ENCODE measurements at regions not wholly inside any gene's neighbourhood (a gene's known extent, or its start where the extent isn't known, plus 50 kb on each side); places are given as distances from the start of the nearest gene placed in this dataset.
A peak's percentile ranks its signal among the peaks of the same experiment; 100 is the strongest.

DNA sequence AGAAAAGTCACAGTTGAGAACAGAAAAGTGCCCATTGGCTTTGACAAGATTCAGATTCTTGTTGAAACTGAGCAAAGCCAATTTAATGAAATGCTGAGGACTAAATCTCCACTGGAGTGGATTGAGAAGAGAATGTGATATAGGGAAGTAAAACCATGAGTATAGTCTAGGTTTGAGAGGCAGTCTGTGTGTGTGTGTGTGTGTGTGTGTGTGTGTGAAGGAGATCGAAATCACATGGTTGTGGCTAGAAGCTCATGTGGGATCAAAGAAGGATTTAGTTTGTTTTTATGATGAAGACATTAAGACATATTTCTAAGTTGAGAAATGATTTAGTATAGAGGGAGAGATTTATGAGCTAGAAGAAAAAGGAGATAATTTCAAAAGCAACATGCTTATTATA, 275.7 kb upstream of the DAB2 start:
- Histone ChIP-seq H3K9me3 (no peaks in the 10 kb centered on the region), H3K4me3 (no peak overlapping the region), H3K36me3 (ENCODE audit: low read depth) (no peaks in the 10 kb centered on the region), H3K4me1 (ENCODE audit: low read depth) (no peaks in the 10 kb centered on the region)
- intact Hi-C loops (cut with DNase I, micrococcal nuclease) = no loop called here
- DNase-seq (no peak), ATAC-seq (no peak)
- TF ChIP-seq, protein P1, sequence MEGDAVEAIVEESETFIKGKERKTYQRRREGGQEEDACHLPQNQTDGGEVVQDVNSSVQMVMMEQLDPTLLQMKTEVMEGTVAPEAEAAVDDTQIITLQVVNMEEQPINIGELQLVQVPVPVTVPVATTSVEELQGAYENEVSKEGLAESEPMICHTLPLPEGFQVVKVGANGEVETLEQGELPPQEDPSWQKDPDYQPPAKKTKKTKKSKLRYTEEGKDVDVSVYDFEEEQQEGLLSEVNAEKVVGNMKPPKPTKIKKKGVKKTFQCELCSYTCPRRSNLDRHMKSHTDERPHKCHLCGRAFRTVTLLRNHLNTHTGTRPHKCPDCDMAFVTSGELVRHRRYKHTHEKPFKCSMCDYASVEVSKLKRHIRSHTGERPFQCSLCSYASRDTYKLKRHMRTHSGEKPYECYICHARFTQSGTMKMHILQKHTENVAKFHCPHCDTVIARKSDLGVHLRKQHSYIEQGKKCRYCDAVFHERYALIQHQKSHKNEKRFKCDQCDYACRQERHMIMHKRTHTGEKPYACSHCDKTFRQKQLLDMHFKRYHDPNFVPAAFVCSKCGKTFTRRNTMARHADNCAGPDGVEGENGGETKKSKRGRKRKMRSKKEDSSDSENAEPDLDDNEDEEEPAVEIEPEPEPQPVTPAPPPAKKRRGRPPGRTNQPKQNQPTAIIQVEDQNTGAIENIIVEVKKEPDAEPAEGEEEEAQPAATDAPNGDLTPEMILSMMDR (IDR thresholded peaks at IDR 0.05) = no peak

DNA sequence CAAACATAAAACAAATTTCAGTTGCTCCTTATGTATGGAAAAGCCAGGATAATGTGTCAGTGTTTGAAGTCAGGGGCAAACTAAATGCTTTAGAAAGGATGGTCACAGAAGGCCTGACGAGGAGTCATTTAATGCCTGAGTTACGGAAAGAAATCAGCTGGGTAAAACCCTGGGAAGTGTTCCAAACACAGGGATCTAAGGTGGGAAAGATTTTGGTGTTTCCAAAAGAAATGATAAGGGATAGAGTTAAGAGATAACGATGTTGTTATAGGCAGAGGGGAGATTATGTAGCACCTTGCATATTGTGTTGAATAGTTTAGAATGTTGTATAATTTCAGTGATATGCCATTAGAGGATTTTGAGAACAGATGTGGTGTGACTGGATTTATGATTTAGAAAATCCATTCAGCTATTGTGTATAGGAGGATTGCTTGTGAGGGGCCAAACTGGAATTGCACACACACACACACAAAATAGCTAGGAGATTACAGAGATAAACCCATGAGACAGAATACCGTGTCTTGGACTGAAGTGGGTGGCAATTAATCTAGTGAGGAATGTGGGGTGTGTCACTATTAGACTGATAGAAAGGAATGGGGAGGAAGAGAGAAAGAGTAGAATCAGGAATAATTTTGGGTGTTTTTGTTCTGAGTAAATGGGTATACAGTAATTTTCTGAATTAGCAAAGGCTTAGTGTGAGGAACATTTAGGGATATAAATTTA, 274.2 kb upstream of the DAB2 start:
- intact Hi-C loops (cut with DNase I, micrococcal nuclease) = no loop called here
- Histone ChIP-seq H3K4me1 (ENCODE audit: low read depth) (no peaks in the 10 kb centered on the region), H3K36me3 (ENCODE audit: low read depth) (no peaks in the 10 kb centered on the region), H3K9me3 (no peaks in the 10 kb centered on the region), H3K4me3 (no peak overlapping the region)
- no peak for DNase-seq
- ATAC-seq = no peak
- TF ChIP-seq, protein P1 (IDR thresholded peaks at IDR 0.05) = no peak

DNA sequence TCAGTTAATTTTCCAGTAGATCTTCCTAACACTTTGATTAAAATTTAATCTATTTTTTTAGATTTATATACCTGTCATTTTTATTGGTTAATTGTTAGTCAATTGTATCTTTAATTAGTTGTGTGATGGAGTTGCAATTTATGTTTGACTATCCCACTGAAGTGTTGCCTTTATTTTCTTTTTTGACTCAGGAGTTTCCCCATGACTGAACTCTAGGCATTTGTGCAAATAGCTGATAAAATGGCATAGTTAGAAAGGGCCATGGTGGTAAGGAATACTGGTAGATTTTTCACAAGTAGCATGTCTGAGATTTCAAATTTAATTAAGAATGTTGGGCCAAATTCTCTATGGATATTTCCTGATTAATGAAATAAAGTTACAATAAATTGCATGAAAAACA, 273.1 kb upstream of the DAB2 start:
- H3K36me3 ChIP-seq (ENCODE audit: low read depth) = no peaks in the 10 kb centered on the region
- TF ChIP-seq, protein P1 (IDR thresholded peaks at IDR 0.05) = no peak
- ATAC-seq (no peak), DNase-seq (no peak)
- no peaks in the 10 kb centered on the region for H3K4me1 ChIP-seq (ENCODE audit: low read depth)
- H3K9me3 ChIP-seq = no peaks in the 10 kb centered on the region
- intact Hi-C loops (cut with DNase I, micrococcal nuclease) = no loop called here
- no peak overlapping the region for H3K4me3 ChIP-seq

DNA sequence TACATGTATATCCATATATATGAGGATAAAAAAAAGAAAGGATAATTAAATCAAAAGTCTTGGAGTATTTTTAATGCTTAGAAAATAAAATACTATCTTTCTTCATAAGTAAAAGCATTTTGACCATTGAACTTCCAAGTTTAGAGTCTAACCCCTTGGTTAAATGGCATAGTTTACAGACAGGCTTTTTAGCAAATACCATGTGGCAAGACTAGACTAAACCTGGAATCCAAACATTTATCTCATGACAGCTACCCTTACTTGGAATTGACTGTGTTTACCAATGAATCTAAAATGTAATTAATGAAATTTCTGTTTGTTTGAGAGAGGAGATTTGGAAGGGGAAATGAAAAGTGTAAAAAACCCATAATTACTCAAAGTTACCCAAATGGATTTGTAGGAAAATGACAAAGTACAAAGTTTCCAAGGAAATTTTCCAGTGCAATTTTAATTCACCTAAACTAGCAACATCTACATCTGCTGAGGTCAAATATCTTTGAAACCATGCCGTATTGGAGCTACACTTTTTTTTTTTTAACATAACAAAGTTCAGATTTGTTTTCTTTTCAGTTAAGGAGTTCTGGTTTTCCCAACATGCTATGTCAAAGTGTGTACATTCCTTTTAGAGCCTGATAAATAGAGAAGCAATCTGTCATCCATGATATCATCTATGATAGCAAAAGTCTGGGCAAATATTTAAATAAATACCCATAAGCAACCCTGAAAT, 272.1 kb upstream of the DAB2 start:
- Histone ChIP-seq H3K4me3 (no peak overlapping the region), H3K4me1 (ENCODE audit: low read depth) (no peaks in the 10 kb centered on the region), H3K9me3 (no peaks in the 10 kb centered on the region), H3K36me3 (ENCODE audit: low read depth) (no peaks in the 10 kb centered on the region)
- TF ChIP-seq, protein P1 (IDR thresholded peaks at IDR 0.05) = no peak
- intact Hi-C loops (cut with DNase I, micrococcal nuclease) = no loop called here
- DNase-seq = no peak
- no peak for ATAC-seq

DNA sequence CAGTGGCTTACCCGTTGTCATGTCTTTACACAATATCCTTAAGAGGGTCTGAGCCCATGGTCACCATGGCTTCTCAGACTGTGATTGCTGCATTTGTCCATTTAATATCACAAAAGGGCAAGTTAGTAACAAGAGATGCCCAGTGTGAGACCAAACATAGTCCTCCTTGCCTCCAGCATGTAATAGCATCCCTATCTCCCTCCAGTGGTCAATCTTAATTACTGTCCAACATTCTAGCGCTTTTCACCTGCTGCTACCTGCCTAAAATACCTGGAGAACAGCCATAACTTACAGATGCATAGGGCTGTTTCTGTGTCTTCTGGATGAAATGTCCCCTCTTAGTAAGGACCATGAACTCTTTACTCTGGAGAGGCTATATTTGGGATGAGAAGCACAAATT, 267.2 kb upstream of the DAB2 start:
- DNase-seq (no peak), ATAC-seq (peak; percentile 72)
- TF ChIP-seq, protein P1 (IDR thresholded peaks at IDR 0.05) = no peak
- no peak overlapping the region for H3K4me3 ChIP-seq
- H3K4me1 ChIP-seq (ENCODE audit: low read depth) = peaks cover 3% of the 10 kb centered on the region
- intact Hi-C loops (cut with DNase I, micrococcal nuclease) = no loop called here
- peaks cover 2% of the 10 kb centered on the region for H3K9me3 ChIP-seq
- no peaks in the 10 kb centered on the region for H3K36me3 ChIP-seq (ENCODE audit: low read depth)
